GM11168 (cell line): ENCODE measurements at regions not wholly inside any gene's neighbourhood (a gene's known extent, or its start where the extent isn't known, plus 50 kb on each side); places are given as distances from the start of the nearest gene placed in this dataset.

ENCODE experiments used
- in situ Hi-C: fragments of 300-500 bp; cut with MboI; formaldehyde crosslinking; loops from one replicate; pipeline ENCODE4 v1.12.0; 2022; ENCODE audit warnings: low sequenced_read_pairs; ENCODE audit not compliant: unreplicated experiment

DNA sequence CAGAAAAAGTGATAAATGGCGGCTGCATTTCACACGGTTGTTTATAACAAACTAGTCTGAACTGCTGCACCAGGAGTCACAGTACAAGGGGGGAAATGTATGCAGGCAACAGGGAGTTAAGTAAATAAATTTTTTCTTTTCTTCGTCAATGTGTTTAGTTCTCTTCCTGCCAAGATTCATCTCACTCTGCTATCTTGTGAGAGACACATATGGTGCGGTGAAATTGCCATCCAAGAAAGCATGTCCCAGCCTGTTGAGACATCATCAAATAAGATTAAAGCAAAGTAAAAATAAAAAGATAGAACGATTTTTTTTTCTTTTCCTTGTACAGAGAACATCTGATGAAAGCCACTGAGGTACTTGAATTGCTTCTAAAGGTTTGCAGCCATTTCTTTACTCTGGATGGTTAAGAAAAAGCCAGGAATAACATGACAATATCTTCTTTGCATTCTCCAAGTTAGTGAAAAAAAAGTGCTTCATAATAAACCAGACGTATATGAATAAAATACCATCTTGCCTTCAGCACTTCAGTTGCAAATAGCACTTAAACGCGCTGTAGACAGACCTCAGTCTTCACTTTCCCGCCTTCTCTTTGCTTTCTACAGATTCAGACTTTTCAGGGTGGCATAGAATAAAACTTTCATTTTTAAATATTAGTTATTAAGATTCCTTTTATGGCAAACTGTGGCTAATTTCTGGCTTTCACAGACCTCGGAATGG lies 506.2 kb upstream of the ZFHX3 start:
- in situ Hi-C loops = no loop called here

DNA sequence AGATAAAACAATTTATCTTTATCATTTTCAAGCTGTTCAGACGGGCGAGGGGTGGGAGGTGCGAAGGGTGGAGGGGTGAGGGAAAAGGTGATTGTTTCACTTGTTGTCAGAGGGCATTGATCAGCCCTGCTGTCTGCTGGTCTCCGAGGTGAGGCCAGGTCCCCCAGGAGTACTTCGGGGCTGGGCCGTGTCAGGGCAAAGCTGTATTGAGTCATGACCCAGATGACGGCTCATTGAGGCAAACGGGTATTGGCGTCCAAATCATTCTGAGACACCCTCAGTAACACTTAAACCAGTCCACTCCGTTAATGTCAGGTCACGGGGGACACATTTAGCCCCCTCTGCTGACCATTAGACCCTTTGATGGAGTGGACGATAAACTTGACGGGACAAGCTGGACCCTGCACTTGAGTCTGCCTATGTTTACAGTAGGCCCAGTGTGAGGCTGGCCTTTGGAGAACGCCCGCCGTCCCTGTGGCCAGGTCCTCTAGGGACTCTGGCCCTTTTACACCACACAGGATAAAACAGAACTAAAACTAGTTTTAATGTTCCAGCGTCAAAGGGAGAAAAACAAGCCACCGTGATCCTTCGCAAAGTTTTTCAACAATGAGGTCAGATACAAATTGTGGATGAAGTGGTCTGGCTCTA lies 502.2 kb upstream of the ZFHX3 start:
- in situ Hi-C loops = no loop called here

DNA sequence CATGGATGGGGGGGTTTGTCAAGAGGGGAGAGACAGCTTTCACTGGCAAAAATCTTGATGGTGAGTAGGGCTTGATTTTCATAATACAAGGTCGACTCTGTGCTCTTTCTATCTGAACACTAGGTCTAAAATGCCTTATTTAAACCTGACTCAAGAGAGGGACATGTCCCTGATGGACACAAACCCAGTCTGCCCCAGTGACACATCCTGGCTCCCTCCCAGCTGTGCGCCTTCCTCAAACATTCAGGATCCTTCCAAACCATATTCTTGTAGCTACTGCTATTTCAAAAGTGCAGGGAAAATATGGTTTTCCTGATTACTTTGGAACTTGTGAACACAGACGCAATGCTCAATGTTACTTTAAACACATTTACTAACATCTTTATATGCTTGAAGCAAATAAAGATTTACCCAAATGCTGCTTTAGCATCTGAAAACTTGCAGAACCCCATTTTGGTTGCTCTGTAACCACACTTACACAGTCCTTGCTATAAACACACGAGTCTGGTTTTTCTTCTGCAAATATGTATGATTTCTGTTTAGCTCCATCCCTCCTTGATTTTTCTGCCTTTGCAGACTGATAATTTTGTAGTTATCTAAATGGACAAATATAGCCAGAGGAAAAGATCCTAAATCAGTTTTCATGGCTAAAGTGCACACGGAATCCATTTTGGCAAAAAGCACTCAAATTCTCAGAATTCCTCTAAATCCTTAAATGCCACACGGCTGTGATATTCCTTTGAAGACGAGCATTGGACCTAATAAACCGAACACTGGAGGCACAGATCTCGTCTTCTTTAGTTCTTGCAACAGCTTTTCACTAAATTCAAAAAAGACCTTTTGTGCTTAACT lies 499.9 kb upstream of the ZFHX3 start:
- in situ Hi-C loops = no loop called here

DNA sequence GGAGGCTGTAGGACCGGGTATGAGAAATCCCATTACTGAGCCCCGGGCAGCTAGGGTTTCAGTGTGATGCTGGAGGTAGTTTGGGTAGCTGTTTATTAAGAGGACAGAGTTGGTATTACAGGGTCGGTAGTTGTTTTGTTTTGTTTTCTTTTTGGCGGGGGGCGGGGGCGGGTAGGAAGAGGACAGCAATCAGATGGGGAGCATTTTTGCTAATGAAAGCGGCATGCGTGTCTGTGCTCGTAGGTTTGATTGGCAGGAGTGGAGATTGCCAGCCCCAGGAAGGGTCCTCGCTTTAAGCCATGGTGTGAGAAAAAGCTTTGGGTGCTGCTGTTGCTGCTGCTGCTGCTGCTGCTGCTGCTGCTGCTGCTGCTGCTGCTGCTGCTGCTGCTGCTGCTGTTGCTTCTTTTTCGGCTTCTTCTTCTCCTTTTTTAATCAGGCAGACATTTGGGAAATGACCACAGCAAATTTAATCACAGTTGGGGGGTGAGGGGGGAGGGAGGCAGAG lies 498.5 kb upstream of the ZFHX3 start:
- in situ Hi-C loops = no loop called here

DNA sequence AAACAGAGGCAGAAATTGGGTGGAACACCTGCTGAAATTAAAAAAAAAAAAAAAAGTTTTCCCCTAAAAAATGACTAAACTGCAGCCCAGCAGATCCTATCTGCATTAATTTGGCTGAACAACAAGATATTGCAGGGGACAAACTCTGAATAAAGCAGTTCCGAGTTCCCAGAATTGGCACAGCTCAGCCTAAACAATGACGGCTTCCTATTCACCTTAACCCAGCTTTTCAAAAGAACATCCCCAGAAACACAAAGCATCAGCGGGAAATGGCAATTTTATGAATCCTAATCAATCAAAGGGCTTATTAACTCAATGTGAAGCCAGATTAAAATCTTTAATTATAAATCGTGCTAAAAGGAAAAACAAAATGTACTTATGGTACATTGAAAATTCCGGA lies 497.8 kb upstream of the ZFHX3 start:
- in situ Hi-C loops = no loop called here

DNA sequence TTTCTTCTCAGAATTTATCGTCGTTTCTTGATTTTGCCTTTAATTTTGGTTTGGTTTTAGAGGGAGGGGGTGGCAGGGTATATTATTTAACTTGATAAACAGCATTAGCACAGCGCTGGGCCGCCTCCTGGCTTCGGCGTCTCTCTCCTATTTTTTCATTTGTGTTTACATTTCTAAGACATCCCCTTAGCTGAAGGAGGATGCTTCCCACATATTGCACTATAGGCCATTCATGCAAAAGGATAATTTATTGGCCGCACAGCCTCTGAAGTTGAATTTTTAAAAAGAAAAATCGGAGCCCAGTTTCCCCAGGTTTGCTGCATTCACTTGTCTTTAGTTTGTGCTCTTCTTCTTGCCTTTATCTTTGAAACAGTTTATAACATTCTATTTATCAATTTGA lies 497.4 kb upstream of the ZFHX3 start:
- in situ Hi-C loops = no loop called here

DNA sequence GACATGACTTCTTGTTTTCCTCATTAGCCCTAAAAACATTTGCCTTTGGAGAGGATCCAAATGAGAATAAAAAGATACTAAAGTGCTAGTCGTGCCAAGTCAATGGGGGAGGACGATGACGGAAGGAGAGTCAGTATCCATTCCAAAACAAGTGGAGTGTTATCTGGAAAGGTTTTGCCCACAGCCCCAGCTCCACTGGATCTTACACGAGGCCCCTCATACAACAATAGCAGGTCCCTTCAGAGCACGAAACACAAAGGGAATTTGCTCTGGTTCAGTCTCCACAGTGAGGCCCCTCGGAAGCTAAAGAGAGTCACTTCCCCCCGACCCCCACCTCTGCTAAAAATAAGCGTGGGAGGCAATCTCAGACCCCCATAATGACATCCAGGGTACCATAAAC lies 496.9 kb upstream of the ZFHX3 start:
- in situ Hi-C loops = no loop called here

DNA sequence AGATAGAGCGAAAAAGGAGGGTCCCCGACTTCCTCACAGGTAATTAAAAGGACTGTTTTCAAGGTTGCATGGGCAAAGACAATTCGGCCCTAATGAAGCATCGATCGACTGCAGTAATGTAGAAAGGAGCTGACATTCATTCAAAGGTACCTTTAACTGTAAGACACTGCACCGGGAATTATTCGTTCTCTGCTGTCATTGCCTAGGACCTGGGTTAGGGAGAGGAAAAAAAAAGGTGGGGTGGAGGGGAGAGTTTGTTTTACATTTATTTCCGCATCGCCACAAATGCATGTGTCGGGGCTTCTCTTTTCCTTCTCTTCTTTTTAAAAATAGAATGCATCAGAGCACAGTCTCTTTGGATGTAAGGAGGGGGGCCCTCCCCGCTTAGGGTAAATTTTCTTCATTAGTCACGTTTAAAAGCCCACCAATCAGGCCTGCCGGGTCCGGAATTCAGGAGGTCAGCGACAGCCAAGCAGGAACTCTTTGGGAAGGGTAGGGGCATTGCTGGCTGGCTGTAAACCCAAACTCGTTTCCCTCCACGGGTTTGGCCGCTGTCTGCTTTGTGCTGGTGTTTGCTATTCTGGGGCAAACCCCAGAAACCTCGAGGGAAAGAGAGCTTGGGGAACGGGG lies 496.2 kb upstream of the ZFHX3 start:
- in situ Hi-C loops = no loop called here

DNA sequence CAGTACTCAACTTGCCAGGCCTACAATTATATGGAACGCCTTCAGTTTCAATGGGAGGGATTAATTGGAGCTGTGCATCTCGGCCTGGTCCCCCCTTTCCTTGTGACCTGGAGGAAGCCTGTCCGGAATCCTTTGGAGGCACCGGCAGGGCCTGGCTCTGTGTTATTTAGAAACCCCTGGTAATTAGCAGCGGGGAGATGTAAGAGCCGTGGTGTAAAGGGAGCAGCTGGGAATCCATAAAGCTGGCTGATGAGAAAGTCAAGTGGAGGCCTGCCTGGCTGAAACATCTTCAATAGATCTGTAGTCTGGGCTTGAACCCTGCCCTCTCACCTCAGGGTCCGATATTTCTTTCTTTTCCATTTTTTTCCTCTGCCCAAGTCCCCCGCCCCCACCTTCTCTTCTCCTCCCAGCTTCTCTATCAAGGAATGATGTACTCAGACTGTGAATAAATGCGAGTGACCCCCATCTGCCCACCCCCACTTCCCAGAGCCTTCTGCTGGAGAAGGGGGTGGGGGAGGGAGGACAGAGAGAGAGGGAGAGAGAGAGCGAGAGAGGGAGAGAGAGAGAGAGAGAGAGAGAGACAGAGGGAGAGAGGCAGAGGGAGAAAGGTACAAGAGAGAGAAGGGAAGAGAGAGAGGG lies 495.5 kb upstream of the ZFHX3 start:
- in situ Hi-C loops = no loop called here

DNA sequence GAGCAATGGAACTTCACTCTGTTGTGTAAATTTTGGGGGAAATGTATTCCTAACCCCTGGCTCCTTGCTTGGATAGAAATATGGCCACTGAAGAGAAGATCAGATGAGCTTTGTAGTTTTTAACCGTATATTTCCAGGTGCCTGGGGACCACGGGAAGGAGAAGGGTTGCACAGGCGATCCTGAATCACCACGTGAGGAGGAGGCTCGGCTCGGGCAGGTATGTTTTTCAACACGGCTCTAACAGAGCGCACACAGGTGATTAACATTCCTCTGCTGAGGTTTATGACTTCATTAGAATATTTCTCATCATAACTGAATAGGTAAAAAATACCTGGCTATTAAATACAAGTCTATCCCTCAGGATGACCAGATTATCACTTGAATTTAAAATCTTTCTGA lies 495.0 kb upstream of the ZFHX3 start:
- in situ Hi-C loops = no loop called here

DNA sequence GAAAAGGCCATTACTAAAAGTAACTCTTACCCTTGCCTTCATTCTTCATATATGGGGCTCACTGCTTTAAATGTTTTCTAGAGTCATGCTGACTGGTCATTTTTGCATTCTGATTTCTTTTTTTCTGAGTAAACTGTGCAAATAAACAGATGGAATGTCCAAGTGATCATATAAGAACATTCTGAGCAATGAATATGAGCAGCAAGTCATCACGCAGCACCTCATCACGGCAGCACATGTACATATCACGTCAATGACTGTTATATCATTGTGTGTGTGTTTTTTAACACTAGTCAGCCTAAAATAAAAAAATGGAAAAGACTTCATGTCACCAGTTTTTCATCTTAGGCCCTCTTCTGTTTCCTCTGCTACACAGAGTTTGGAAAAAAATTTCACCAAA lies 490.0 kb upstream of the ZFHX3 start:
- in situ Hi-C loops = no loop called here

DNA sequence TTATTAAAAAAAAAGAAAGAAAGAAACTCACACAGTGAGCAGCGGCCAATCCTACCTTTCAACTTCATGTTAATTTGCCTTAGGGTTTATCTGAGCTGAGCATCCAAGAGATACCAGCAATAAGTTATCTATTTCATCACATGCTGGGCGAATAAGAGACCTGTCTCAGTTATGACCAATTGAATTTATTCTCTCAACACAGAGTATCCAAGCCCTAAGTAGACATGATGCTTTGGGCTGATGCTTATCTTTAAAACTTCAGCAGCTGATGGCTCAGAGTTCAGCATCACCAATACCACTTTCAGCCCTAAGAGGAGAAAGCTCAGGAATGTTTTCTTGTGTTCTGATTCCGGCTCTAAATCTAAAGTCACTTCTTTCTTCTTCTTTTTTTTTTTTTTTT lies 489.0 kb upstream of the ZFHX3 start:
- in situ Hi-C loops = no loop called here

DNA sequence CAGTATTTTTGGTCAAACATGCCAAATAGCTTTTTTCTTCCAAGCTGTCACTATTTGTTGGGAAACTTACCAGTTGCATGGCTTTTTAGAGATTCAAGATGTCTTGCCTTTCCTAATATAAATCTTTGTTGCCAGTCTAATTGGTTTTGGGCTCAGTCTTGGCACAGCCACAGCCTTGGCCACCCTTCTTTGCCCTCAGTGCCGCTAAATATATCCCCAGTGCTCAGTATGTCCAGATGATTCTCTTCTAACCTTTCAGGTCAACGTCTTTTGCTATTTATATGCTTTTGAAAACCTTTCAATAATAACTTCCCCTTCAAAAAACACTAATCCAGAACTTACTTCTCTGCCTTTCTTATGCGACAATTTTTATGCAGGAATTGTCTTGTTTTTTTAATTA lies 483.1 kb upstream of the ZFHX3 start:
- in situ Hi-C loops = no loop called here

DNA sequence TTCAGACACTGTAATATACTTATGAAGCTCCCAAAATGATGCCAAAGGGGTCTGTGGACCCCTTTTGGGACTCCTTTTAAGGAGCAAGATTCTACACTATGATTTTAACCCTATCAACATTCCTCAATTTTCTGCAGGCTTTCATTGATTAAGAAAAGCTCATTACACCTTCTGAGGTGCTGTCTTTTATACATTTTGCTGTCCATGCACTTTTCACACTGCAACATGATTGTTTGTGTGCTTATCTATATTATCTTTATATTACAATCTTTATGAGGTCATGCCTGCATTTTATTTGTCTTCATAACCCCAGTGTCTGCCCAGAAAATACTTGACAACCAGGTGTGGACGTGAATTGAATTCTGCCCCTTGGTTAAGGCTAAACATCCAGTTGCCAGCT lies 482.6 kb upstream of the ZFHX3 start:
- in situ Hi-C loops = no loop called here

DNA sequence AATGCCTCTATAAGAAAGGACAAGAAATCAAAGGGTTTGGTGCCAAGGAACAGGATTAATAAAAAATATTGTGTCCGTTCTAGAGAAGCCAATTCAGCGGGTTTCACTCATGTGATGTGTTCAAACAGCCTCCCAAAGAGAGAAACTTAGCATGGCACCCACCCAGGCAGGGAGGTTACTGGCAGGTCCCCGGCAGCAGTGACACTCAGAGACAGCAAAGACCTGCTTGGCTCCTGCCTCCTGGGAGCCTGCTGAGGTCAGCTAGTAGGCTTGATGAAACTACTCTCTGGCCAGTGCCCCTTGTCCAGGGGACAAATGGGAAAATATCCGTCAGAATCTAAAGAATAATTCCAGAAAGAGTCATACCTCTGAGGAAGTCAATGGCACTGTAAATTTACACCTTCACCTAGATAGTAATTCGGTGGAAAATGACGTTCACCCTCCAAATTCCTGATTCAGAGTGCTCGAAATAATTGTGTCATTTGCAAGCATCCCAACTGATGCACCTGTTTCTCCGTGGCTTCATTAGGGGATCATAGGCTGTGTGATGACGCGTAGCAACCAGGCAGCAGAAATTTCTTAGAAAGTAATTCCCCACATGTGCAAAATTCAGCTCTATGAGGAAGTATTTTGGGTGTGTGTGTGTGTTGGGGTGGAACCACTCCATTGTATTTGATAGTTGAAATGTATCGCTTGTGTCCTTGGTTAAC lies 481.5 kb upstream of the ZFHX3 start:
- in situ Hi-C loops = no loop called here

DNA sequence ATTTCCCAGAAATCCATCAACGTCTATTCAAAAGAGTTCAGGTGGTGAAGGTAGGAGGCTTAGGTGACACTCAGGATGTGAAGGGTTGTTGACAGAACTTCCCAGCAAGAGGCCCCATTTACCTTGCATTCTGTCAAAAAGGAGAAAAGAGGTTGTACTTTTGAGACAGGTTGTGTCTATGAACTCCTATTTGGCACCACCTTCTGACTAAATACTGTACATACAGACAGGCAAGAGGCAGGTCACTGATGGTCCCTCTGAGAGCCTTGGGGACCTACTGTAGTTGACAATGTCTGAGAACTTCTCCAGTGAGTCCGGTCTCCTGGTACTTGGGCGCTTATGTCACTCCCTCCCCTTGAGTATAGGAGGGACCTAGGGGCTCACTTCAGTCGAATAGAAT lies 479.3 kb upstream of the ZFHX3 start:
- in situ Hi-C loops = no loop called here

DNA sequence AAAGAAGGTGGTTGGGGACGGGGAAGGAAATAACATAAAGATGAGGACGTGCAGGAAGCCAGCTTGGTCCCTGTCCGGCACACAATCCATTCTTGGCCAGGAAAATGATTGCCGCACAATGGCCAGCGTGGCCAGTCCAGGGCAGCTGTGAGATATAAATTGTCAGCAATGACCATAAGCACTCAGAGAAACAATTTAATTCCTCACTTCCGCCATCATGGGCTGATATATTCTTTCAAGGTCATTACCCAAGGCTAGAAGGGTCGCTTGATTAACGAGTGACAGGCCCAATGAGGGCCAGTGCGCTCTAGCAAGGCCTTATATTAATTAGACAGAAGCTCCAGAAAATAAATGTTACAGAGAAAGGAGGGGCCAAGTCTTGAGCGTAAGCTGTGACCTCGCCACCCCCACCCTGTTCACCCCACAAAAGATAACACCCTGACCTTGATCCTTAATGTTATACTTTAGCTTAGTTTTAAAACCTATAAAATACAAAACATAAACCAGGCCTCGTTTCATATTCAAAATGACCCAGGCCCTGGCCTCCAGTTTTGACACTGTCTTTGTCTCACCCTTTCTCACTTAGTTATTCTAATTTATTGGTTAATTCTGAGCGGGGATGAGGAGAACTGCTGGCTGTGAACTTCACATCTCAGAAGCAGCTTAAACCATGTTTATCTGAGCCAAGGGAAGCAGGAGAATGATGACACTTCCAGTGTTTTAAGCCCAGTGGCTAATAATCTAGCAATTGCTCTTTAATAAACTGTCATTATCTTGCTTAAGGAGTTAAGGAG lies 478.3 kb upstream of the ZFHX3 start:
- in situ Hi-C loops = no loop called here

DNA sequence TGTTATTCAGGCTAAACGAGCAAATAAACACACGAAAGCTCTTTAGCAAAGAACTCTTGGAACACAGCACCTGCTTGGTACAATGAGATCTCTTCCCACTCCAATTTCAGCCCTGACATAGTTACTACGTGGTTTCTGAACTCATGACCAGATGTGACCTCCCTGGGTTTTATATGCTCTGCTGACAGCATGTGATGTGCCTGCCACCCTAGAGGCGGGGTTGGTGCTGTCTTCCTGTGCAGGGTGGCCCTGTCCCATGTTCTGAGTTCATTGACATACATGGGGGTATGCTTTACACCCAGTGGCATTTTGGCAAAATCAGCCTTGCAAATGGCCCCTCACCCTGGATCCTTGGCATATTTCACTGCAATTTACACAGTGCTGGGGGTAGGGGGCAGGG lies 475.3 kb upstream of the ZFHX3 start:
- in situ Hi-C loops = no loop called here

DNA sequence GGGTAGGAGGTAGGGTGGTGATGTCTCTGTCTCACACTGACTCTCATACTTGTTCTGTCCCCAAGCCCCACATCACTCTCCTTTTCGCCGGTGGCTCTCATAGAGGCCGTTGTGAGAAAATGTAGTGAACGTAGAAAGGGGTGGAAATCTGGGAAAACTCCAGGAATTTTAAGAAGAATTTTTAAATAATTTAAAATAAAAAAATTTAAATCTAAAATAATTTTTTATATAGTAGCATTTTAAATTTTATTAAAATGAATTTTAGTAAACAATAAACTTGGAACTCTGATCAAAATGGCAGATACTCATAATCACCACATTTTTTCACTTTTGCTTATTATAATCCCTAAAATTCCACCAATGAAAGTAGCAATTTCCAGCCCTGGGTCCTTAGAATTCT lies 473.6 kb upstream of the ZFHX3 start:
- in situ Hi-C loops = no loop called here
